ENCODE measurements at regions not wholly inside any gene's neighbourhood (a gene's known extent, or its start where the extent isn't known, plus 50 kb on each side); places are given as distances from the start of the nearest gene placed in this dataset.

GRCh38 chr16:73756289-73757178, 540.1 kb upstream of the PSMD7 start:
- no peak for DNase-seq (ENCODE audit: low read depth)
- in situ Hi-C loops (cut with HindIII; ENCODE audit: low pct_unique_long_range_greater_than_20kb, low sequenced_read_pairs): no loop called here

GRCh38 chr16:73753931-73754330, 542.7 kb upstream of the PSMD7 start:
- in situ Hi-C loops (cut with HindIII; ENCODE audit: low pct_unique_long_range_greater_than_20kb, low sequenced_read_pairs): no loop called here
- DNase-seq (ENCODE audit: low read depth): no peak

- in situ Hi-C loops (cut with HindIII; ENCODE audit: low pct_unique_long_range_greater_than_20kb, low sequenced_read_pairs): no loop called here
- DNase-seq (ENCODE audit: low read depth): no peak
Observed at GRCh38 chr16:73750639-73751038, 546.0 kb upstream of the PSMD7 start.

GRCh38 chr16:73747328-73747727, 549.3 kb upstream of the PSMD7 start:
- in situ Hi-C loops (cut with HindIII; ENCODE audit: low pct_unique_long_range_greater_than_20kb, low sequenced_read_pairs): no loop called here

GRCh38 chr16:73746554-73746953, 550.1 kb upstream of the PSMD7 start:
- in situ Hi-C loops (cut with HindIII; ENCODE audit: low pct_unique_long_range_greater_than_20kb, low sequenced_read_pairs): no loop called here
- DNase-seq (ENCODE audit: low read depth): no peak

More at GRCh38 chr16:73747328-73747727, 549.3 kb upstream of the PSMD7 start:
- no peak for DNase-seq (ENCODE audit: low read depth)

GRCh38 chr16:73743665-73744496, 552.7 kb upstream of the PSMD7 start:
- in situ Hi-C loops (cut with HindIII; ENCODE audit: low pct_unique_long_range_greater_than_20kb, low sequenced_read_pairs): no loop called here
- no peak for DNase-seq (ENCODE audit: low read depth)

- in situ Hi-C loops (cut with HindIII; ENCODE audit: low pct_unique_long_range_greater_than_20kb, low sequenced_read_pairs): no loop called here
- DNase-seq (ENCODE audit: low read depth): no peak
Observed at GRCh38 chr16:73739049-73739769, 557.4 kb upstream of the PSMD7 start.

GRCh38 chr16:73738266-73738665, 558.3 kb upstream of the PSMD7 start:
- in situ Hi-C loops (cut with HindIII; ENCODE audit: low pct_unique_long_range_greater_than_20kb, low sequenced_read_pairs): no loop called here

GRCh38 chr16:73737637-73738036, 559.0 kb upstream of the PSMD7 start:
- in situ Hi-C loops (cut with HindIII; ENCODE audit: low pct_unique_long_range_greater_than_20kb, low sequenced_read_pairs): no loop called here
- no peak for DNase-seq (ENCODE audit: low read depth)

More at GRCh38 chr16:73738266-73738665, 558.3 kb upstream of the PSMD7 start:
- no peak for DNase-seq (ENCODE audit: low read depth)

GRCh38 chr16:73735954-73736353, 560.7 kb upstream of the PSMD7 start:
- DNase-seq (ENCODE audit: low read depth): no peak

GRCh38 chr16:73735018-73735417, 561.6 kb upstream of the PSMD7 start:
- in situ Hi-C loops (cut with HindIII; ENCODE audit: low pct_unique_long_range_greater_than_20kb, low sequenced_read_pairs): no loop called here
- peak; percentile 69 for DNase-seq (ENCODE audit: low read depth)

More at GRCh38 chr16:73735954-73736353, 560.7 kb upstream of the PSMD7 start:
- in situ Hi-C loops (cut with HindIII; ENCODE audit: low pct_unique_long_range_greater_than_20kb, low sequenced_read_pairs): no loop called here

- in situ Hi-C loops (cut with HindIII; ENCODE audit: low pct_unique_long_range_greater_than_20kb, low sequenced_read_pairs): no loop called here
Observed at GRCh38 chr16:73732681-73733080, 563.9 kb upstream of the PSMD7 start.

GRCh38 chr16:73732143-73732542, 564.5 kb upstream of the PSMD7 start:
- in situ Hi-C loops (cut with HindIII; ENCODE audit: low pct_unique_long_range_greater_than_20kb, low sequenced_read_pairs): no loop called here
- DNase-seq (ENCODE audit: low read depth): no peak

More at GRCh38 chr16:73732681-73733080, 563.9 kb upstream of the PSMD7 start:
- no peak for DNase-seq (ENCODE audit: low read depth)

- DNase-seq (ENCODE audit: low read depth): no peak
- in situ Hi-C loops (cut with HindIII; ENCODE audit: low pct_unique_long_range_greater_than_20kb, low sequenced_read_pairs): no loop called here
Observed at GRCh38 chr16:73730481-73731090, 566.0 kb upstream of the PSMD7 start.

- DNase-seq (ENCODE audit: low read depth): no peak
- in situ Hi-C loops (cut with HindIII; ENCODE audit: low pct_unique_long_range_greater_than_20kb, low sequenced_read_pairs): no loop called here
Observed at GRCh38 chr16:73725156-73725555, 571.5 kb upstream of the PSMD7 start.

- DNase-seq (ENCODE audit: low read depth): no peak
- in situ Hi-C loops (cut with HindIII; ENCODE audit: low pct_unique_long_range_greater_than_20kb, low sequenced_read_pairs): no loop called here
Observed at GRCh38 chr16:73724503-73724902, 572.1 kb upstream of the PSMD7 start.

GRCh38 chr16:73717266-73717974, 579.2 kb upstream of the PSMD7 start:
- in situ Hi-C loops (cut with HindIII; ENCODE audit: low pct_unique_long_range_greater_than_20kb, low sequenced_read_pairs): no loop called here
- DNase-seq (ENCODE audit: low read depth): no peak

GRCh38 chr16:73714976-73715375, 581.6 kb upstream of the PSMD7 start:
- DNase-seq (ENCODE audit: low read depth): no peak
- in situ Hi-C loops (cut with HindIII; ENCODE audit: low pct_unique_long_range_greater_than_20kb, low sequenced_read_pairs): no loop called here
